Sigmoid colon (tissue), 4 donors: ENCODE measurements at regions not wholly inside any gene's neighbourhood (a gene's known extent, or its start where the extent isn't known, plus 50 kb on each side); places are given as distances from the start of the nearest gene placed in this dataset.

Experiments used
- POLR2A ChIP-seq, 2 donors: fragments of 450-650 bp; IDR thresholded peaks; one replicate each; pipeline ENCODE4 v1.6.1; 2016; ENCODE audit warnings: antibody characterized with exemption in 2 of 2, mild to moderate bottlenecking in 2 of 2, moderate library complexity in 2 of 2
- POLR2AphosphoS5 ChIP-seq, 4 donors: sonication (generic); formaldehyde crosslinking; IDR thresholded peaks; one replicate each; pipeline ENCODE4 v1.6.1; 2017; ENCODE audit warnings: antibody characterized with exemption in 4 of 4
- TF ChIP-seq, protein P1 (sequence below), 4 experiments: fragments of 450-650 bp in 3 of 4; fragments of 200-600 bp in 1 of 4; IDR thresholded peaks; one replicate each; pipeline ENCODE4 v1.5.1; 2016 to 2019; ENCODE audit warnings: antibody characterized with exemption in 4 of 4, mild to moderate bottlenecking in 3 of 4, moderate library complexity in 2 of 4

GRCh38 chr5:82595113-82595512 lies 317.0 kb upstream of the RPS23 start:
- TF ChIP-seq, protein P1, sequence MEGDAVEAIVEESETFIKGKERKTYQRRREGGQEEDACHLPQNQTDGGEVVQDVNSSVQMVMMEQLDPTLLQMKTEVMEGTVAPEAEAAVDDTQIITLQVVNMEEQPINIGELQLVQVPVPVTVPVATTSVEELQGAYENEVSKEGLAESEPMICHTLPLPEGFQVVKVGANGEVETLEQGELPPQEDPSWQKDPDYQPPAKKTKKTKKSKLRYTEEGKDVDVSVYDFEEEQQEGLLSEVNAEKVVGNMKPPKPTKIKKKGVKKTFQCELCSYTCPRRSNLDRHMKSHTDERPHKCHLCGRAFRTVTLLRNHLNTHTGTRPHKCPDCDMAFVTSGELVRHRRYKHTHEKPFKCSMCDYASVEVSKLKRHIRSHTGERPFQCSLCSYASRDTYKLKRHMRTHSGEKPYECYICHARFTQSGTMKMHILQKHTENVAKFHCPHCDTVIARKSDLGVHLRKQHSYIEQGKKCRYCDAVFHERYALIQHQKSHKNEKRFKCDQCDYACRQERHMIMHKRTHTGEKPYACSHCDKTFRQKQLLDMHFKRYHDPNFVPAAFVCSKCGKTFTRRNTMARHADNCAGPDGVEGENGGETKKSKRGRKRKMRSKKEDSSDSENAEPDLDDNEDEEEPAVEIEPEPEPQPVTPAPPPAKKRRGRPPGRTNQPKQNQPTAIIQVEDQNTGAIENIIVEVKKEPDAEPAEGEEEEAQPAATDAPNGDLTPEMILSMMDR (IDR thresholded peaks at IDR 0.05): no peak
- TF ChIP-seq POLR2A (IDR thresholded peaks at IDR 0.05) (no peak), POLR2AphosphoS5 (IDR thresholded peaks at IDR 0.05) (no peak)
